H1 (cell line): ENCODE measurements at regions not wholly inside any gene's neighbourhood (a gene's known extent, or its start where the extent isn't known, plus 50 kb on each side); places are given as distances from the start of the nearest gene placed in this dataset.

Experiments used
- BCL11A ChIP-seq, 2 experiments: IDR thresholded peaks; one replicate each; pipeline ENCODE4 v1.6.1; 2011; ENCODE audit warnings: low read depth in 2 of 2, low read length in 2 of 2, mild to moderate bottlenecking in 2 of 2
- CHD1 ChIP-seq: IDR thresholded peaks from 2 replicates; pipeline ENCODE4 v1.6.1; 2012; ENCODE audit warnings: low read depth, low read length, improper control_type of control experiment
- HDAC6 ChIP-seq: IDR thresholded peaks from one replicate; pipeline ENCODE4 v1.7.1; 2012; ENCODE audit warnings: low read depth, mild to moderate bottlenecking, inconsistent platforms, low read length, moderate library complexity
- JUN ChIP-seq: IDR thresholded peaks from 2 replicates; pipeline ENCODE4 v1.6.1; 2011; ENCODE audit warnings: low read depth, mild to moderate bottlenecking, improper control_type of control experiment, low read length
- RNF2 ChIP-seq: fragments of 200-900, 300-1000 bp; sonication (generic); IDR thresholded peaks from 2 replicates; pipeline ENCODE4 v1.7.1; 2016; ENCODE audit warnings: borderline replicate concordance, low read depth, mild to moderate bottlenecking, antibody characterized with exemption, low read length; ENCODE audit not compliant: poor library complexity, severe bottlenecking; ENCODE audit errors: missing control alignments
- SIN3A ChIP-seq, 2 experiments: IDR thresholded peaks in 1 of 2; conservative IDR thresholded peaks in 1 of 2; 2 replicates each; pipeline ENCODE4 v1.6.1; 2011 to 2012; ENCODE audit warnings: low read length in 2 of 2, improper control_type of control experiment in 1 of 2, low read depth in 1 of 2, mild to moderate bottlenecking in 1 of 2
- SIX5 ChIP-seq: IDR thresholded peaks from 2 replicates; pipeline ENCODE4 v1.6.1; 2011; ENCODE audit warnings: mild to moderate bottlenecking, low read depth, low read length
- SP4 ChIP-seq: IDR thresholded peaks from 2 replicates; pipeline ENCODE4 v1.6.1; 2012; ENCODE audit warnings: low read length, inconsistent platforms
- TBP ChIP-seq: IDR thresholded peaks from 2 replicates; pipeline ENCODE4 v1.6.1; 2011; ENCODE audit warnings: low read depth, low read length, improper control_type of control experiment
- TF ChIP-seq, protein P1 (sequence below): fragments of 300-600 bp; sonication (generic); IDR thresholded peaks from 2 replicates; pipeline ENCODE4 v1.7.1; 2012; ENCODE audit warnings: low read length, moderate library complexity, mild to moderate bottlenecking, inconsistent platforms; ENCODE audit not compliant: insufficient replicate concordance

DNA sequence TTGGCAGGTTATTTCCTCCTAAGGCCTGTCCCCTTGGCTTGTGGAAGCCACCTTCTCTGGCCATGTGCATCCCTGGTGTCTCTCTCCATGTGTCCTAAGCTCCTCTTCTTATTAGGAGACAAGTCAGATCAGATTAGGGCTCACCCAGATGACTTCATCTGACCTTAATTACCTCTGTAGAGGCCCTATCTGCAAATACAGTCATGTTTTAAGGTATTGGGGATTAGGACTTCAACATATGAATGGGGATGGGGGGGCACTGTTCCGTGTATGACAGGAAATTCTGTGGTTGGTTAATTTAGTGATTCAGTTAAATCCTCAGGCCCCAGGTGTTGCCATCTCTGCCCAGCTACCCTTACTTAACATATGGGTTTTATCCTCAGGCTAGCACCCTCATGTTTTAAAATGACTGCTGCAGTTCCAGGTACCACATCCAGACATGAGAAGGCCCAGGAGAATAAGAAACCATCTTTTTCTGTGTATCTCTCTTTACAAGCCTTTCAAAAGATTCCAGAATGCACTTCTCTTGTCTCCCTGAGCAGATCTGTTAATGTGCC is 51.9 kb upstream of the RAI14 start (continued):
- TF ChIP-seq, protein P1, sequence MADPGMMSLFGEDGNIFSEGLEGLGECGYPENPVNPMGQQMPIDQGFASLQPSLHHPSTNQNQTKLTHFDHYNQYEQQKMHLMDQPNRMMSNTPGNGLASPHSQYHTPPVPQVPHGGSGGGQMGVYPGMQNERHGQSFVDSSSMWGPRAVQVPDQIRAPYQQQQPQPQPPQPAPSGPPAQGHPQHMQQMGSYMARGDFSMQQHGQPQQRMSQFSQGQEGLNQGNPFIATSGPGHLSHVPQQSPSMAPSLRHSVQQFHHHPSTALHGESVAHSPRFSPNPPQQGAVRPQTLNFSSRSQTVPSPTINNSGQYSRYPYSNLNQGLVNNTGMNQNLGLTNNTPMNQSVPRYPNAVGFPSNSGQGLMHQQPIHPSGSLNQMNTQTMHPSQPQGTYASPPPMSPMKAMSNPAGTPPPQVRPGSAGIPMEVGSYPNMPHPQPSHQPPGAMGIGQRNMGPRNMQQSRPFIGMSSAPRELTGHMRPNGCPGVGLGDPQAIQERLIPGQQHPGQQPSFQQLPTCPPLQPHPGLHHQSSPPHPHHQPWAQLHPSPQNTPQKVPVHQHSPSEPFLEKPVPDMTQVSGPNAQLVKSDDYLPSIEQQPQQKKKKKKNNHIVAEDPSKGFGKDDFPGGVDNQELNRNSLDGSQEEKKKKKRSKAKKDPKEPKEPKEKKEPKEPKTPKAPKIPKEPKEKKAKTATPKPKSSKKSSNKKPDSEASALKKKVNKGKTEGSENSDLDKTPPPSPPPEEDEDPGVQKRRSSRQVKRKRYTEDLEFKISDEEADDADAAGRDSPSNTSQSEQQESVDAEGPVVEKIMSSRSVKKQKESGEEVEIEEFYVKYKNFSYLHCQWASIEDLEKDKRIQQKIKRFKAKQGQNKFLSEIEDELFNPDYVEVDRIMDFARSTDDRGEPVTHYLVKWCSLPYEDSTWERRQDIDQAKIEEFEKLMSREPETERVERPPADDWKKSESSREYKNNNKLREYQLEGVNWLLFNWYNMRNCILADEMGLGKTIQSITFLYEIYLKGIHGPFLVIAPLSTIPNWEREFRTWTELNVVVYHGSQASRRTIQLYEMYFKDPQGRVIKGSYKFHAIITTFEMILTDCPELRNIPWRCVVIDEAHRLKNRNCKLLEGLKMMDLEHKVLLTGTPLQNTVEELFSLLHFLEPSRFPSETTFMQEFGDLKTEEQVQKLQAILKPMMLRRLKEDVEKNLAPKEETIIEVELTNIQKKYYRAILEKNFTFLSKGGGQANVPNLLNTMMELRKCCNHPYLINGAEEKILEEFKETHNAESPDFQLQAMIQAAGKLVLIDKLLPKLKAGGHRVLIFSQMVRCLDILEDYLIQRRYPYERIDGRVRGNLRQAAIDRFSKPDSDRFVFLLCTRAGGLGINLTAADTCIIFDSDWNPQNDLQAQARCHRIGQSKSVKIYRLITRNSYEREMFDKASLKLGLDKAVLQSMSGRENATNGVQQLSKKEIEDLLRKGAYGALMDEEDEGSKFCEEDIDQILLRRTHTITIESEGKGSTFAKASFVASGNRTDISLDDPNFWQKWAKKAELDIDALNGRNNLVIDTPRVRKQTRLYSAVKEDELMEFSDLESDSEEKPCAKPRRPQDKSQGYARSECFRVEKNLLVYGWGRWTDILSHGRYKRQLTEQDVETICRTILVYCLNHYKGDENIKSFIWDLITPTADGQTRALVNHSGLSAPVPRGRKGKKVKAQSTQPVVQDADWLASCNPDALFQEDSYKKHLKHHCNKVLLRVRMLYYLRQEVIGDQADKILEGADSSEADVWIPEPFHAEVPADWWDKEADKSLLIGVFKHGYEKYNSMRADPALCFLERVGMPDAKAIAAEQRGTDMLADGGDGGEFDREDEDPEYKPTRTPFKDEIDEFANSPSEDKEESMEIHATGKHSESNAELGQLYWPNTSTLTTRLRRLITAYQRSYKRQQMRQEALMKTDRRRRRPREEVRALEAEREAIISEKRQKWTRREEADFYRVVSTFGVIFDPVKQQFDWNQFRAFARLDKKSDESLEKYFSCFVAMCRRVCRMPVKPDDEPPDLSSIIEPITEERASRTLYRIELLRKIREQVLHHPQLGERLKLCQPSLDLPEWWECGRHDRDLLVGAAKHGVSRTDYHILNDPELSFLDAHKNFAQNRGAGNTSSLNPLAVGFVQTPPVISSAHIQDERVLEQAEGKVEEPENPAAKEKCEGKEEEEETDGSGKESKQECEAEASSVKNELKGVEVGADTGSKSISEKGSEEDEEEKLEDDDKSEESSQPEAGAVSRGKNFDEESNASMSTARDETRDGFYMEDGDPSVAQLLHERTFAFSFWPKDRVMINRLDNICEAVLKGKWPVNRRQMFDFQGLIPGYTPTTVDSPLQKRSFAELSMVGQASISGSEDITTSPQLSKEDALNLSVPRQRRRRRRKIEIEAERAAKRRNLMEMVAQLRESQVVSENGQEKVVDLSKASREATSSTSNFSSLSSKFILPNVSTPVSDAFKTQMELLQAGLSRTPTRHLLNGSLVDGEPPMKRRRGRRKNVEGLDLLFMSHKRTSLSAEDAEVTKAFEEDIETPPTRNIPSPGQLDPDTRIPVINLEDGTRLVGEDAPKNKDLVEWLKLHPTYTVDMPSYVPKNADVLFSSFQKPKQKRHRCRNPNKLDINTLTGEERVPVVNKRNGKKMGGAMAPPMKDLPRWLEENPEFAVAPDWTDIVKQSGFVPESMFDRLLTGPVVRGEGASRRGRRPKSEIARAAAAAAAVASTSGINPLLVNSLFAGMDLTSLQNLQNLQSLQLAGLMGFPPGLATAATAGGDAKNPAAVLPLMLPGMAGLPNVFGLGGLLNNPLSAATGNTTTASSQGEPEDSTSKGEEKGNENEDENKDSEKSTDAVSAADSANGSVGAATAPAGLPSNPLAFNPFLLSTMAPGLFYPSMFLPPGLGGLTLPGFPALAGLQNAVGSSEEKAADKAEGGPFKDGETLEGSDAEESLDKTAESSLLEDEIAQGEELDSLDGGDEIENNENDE = no peak
- TF ChIP-seq BCL11A (IDR thresholded peaks at IDR 0.05; ENCODE audit: low read depth in 2 of 2, low read length in 2 of 2) (no peak), JUN (no peak), HDAC6 (no peak), RNF2 (no peak), SIN3A (conservative IDR thresholded peaks at IDR 0.05 in 1 of 2, IDR thresholded peaks at IDR 0.05 in 1 of 2; ENCODE audit: low read depth in 1 of 2, low read length in 2 of 2) (no peak), SIX5 (no peak), SP4 (no peak), CHD1 (no peak), TBP (no peak)
